Activated T-cell treated with anti-CD3 and anti-CD28 coated beads, Interleukin-2, amount 50 U/mL, for 4 hours (primary cell): ENCODE measurements at regions not wholly inside any gene's neighbourhood (a gene's known extent, or its start where the extent isn't known, plus 50 kb on each side); places are given as distances from the start of the nearest gene placed in this dataset.

Experiments
- ATAC-seq, 2 donors: fragments of 200-7000 bp; cut with Tn5 transposase; one replicate each; pipeline ENCODE4 v1.10.0; 2021
- DNase-seq: peaks from one replicate; pipeline ENCODE4 v3.0.0-alpha.2; 2020
- H3K27me3 Mint-ChIP-seq: one replicate; pipeline ENCODE4 v1.8.0; 2021; ENCODE audit warnings: low read depth, mixed read lengths
- H3K36me3 Mint-ChIP-seq: one replicate; pipeline ENCODE4 v1.8.0; 2022; ENCODE audit warnings: mixed read lengths; ENCODE audit not compliant: insufficient read depth
- H3K4me1 Mint-ChIP-seq: one replicate; pipeline ENCODE4 v1.8.0; 2021; ENCODE audit warnings: low read depth, mixed read lengths
- H3K4me3 Mint-ChIP-seq: one replicate; pipeline ENCODE4 v1.8.0; 2021; ENCODE audit warnings: mild to moderate bottlenecking, moderate library complexity, mixed read lengths
- H3K9me3 Mint-ChIP-seq: one replicate; pipeline ENCODE4 v1.8.0; 2021; ENCODE audit warnings: mixed read lengths

DNA sequence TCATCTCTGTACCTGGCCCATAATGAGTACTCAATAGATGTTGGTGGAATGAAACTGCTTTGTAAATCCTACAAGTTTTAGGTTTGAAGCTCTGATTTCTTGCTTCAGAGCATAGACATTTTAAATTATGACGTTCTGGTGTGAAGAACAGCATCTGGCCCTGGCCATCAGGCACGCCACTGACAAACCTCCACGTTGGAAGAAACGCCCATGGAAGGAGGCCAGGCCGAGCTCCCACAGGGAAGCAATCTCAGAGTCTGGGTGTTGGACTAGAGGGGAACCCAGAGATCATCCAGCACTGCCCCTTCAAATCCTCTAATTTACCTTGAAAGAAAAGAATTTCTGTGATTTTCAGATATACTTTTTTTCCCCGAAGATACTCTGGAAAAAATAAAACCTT is 328.1 kb upstream of the RGMA start:
- peaks cover 3% of the 10 kb centered on the region for H3K27me3 Mint-ChIP-seq
- ATAC-seq = no peak
- no peaks in the 10 kb centered on the region for H3K4me1 Mint-ChIP-seq
- no peak for DNase-seq
- no peaks in the 10 kb centered on the region for H3K9me3 Mint-ChIP-seq
- H3K36me3 Mint-ChIP-seq = no peaks in the 10 kb centered on the region
- no peak overlapping the region for H3K4me3 Mint-ChIP-seq

DNA sequence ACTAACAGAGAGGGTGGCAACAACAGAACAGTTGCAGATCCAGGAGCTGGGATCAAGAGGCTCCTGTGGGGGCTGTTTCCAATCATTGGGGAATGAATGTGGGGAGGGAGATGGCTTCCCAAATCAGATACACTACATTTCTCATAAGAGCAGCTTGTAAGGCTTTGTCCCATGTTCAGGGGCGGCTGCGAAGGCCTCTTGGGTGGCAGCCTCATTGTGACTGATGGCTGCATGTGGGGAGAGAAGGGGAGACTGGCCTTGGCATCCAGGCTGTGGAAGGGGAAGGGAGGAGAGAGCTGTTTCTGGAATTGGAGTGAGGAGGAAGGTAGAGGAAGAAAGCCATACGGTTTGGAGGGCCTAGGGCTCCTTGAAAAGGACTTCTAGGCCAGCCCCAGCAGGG is 326.6 kb upstream of the RGMA start:
- Mint-ChIP-seq H3K9me3 (no peaks in the 10 kb centered on the region), H3K27me3 (peaks cover 4% of the 10 kb centered on the region), H3K4me1 (no peaks in the 10 kb centered on the region), H3K36me3 (no peaks in the 10 kb centered on the region), H3K4me3 (no peak overlapping the region)
- no peak for DNase-seq
- ATAC-seq = no peak

DNA sequence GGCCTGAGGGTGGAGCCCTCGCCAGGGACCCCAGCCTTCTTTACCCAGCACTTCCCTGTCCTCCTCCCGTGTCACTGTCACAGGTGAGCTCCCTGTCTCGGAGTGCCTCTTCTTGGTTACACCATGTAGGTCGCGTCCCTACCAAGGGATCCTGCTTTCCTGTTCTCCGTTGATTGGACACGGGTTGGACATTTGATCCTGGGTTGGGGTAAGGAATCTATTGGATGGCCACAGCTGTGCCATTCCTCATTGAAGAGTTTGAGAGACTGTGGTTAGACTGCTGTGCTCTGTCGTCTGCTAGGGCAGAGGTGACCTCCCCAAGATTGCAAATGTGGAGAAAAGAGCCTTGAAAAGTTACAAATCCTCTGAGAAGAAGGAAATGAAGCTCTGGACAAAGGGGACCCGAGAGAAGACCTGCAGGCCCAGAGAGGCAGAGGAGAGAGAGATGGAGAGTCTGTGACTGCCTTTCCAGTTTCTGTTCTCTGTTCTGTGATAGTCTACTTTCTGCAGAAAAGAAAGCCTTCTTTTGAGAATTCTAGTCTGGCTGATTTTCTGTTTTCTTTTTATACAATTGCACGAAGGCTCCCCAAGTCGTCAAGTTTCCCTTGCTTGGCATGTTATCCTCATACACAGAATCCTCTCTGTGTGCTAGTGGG is 325.7 kb upstream of the RGMA start:
- no peak for ATAC-seq
- Mint-ChIP-seq H3K9me3 (no peaks in the 10 kb centered on the region), H3K4me3 (no peak overlapping the region), H3K36me3 (no peaks in the 10 kb centered on the region), H3K27me3 (peaks cover 5% of the 10 kb centered on the region), H3K4me1 (no peaks in the 10 kb centered on the region)
- DNase-seq = no peak

DNA sequence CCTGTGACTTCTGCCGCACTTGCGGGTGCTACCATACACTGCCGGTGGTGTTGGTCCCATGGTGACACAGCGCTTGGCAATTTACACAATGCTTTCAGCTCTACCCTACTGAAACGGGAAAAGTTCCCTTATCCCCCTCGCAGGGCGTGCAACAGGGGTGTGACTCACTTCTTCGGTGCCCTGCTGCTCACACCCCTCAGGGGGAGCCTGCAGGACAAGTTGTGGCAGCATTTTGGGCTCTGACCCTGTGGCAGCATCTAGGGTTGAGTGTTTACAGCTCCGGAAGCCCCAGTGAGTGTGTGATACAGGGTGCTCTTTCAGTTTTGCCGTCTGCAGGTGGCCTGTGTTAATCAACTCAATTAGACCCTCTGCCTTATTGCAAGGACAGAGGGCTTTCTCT is 324.7 kb upstream of the RGMA start:
- no peak for ATAC-seq
- DNase-seq = no peak
- Mint-ChIP-seq H3K27me3 (peaks cover 5% of the 10 kb centered on the region), H3K4me1 (no peaks in the 10 kb centered on the region), H3K9me3 (no peaks in the 10 kb centered on the region), H3K4me3 (no peak overlapping the region), H3K36me3 (no peaks in the 10 kb centered on the region)

DNA sequence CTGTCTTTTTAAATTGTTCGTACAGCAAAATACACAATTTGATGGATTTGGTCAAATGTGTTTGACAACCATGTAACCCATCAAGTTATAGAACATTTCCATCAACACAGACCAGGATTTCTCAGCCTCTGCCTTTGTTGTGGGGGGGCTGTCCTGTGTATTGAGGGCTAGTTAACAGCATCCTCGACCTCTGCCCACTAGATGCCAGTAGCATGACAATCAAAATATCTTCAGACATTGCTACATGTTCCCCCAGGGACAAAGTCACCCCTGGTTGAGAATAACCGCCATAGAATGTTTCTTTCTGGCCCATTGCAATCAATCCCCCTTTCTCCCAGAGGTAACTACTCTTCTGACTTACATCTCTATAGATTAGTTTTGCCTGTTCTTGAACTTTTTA is 310.1 kb upstream of the RGMA start:
- no peak overlapping the region for H3K4me3 Mint-ChIP-seq
- no peak for ATAC-seq
- peaks cover 10% of the 10 kb centered on the region for H3K27me3 Mint-ChIP-seq
- H3K4me1 Mint-ChIP-seq = no peaks in the 10 kb centered on the region
- no peaks in the 10 kb centered on the region for H3K36me3 Mint-ChIP-seq
- DNase-seq = no peak
- no peaks in the 10 kb centered on the region for H3K9me3 Mint-ChIP-seq

DNA sequence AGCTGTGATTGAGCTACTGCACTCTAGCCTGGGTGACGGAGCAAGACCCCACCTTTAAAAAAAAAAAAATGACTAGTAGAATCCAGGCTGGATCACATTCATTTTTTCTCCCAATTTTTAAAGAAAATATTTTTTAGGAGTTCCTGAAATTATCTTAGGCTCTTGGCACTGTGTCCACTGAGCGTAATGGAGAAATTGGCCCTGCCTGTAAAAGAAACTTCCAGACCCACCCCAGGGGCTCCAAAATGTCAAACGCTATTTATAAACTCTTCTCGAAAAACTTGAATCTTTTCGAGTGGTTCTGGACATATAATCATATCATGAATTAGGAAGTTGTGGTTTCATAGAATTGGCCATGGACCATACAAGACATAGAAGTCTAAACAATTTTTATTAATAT is 300.2 kb upstream of the RGMA start:
- Mint-ChIP-seq H3K9me3 (peaks cover 4% of the 10 kb centered on the region), H3K36me3 (no peaks in the 10 kb centered on the region), H3K27me3 (no peaks in the 10 kb centered on the region), H3K4me1 (no peaks in the 10 kb centered on the region), H3K4me3 (no peak overlapping the region)
- no peak for DNase-seq
- ATAC-seq = no peak

DNA sequence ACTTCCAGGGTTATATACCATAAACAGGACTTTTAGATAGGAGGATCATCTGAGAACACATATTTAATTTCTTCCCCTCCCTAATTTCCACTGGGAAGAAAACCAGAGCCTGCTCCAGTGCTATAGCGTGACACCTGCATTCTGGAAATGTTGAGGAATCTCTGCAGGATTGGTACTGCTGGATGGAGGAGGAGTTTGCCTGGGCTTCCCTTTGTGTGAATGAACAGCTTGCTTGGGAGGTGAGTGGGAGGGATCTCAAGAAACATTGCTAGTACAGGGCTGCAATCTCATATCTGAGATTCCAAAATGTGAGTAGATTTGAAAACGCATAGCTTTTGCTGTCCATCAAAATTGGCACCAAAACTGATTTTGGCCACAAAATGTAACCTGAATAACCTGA is 295.9 kb upstream of the RGMA start:
- ATAC-seq = no peak
- DNase-seq = no peak
- no peaks in the 10 kb centered on the region for H3K9me3 Mint-ChIP-seq
- no peaks in the 10 kb centered on the region for H3K4me1 Mint-ChIP-seq
- no peak overlapping the region for H3K4me3 Mint-ChIP-seq
- no peaks in the 10 kb centered on the region for H3K27me3 Mint-ChIP-seq
- H3K36me3 Mint-ChIP-seq = no peaks in the 10 kb centered on the region

DNA sequence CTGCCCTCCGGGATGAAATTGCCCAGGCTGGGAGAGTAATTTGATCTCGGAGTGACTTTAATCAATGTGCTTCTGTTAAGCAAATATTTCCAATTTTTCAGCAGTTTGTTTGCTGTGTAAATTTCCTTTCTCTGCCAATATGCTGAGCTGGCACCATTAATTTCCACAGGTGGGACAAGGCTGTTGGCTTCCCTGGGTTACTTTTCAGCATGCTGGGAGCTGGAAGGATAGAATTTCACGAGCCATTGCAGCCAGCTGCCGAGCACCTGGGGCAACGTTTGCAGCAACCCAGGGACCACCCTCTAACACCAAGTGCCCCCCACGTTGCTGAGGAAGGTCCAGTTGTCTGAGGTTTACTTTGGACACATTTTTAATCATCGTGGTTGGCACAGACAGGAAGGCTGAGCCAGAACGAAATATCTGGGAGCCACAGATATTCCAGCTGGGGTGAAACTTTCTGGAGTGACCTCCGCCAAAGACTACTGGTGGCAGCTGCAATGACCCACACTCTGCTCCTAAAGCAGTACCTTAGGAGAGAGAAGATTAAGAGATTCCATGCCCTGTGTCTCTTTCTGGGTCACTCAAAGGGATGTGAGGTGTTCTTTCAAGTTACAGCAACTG is 293.3 kb upstream of the RGMA start:
- DNase-seq = no peak
- Mint-ChIP-seq H3K4me1 (no peaks in the 10 kb centered on the region), H3K9me3 (no peaks in the 10 kb centered on the region), H3K4me3 (no peak overlapping the region), H3K27me3 (no peaks in the 10 kb centered on the region), H3K36me3 (no peaks in the 10 kb centered on the region)
- no peak for ATAC-seq

DNA sequence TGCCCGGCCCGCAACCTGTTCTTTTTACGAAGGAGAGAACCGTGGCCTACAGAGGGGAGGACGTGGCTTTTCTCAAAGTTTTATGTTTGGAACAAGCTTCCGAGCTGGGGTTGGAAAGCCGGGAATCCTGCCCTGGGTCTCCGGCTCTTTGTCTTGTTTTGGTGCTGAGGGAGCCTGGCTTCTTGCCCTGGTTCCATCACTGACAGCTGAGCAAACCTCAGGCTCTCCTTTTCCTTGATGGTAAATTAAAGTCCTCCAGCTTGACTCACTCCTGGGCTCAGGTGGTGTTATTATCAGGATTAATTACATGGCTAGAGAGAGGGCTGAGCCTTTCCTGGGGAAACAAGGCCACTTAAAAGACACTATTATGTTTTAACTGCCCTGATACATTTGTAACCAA is 289.5 kb upstream of the RGMA start:
- H3K4me1 Mint-ChIP-seq = no peaks in the 10 kb centered on the region
- no peaks in the 10 kb centered on the region for H3K36me3 Mint-ChIP-seq
- DNase-seq (no peak), ATAC-seq (no peak)
- peaks cover 11% of the 10 kb centered on the region for H3K27me3 Mint-ChIP-seq
- no peaks in the 10 kb centered on the region for H3K9me3 Mint-ChIP-seq
- no peak overlapping the region for H3K4me3 Mint-ChIP-seq

DNA sequence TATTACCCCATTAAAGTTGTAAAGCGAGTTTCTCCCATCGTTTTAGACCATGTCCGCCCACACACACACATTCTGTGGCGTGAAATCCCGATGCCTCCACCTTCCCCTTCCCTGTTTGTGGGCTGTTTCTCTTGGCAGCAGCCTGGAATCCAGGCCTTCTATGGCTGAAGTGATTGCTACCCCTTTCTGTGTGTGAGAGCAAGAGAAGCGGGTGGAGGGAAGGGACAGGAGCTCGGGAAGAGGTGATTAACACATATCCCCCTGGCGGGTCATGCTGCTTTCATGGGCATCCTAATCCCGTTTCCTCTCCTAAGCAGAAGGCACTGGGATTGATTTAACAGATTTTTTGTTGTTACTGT is 283.8 kb upstream of the RGMA start:
- H3K9me3 Mint-ChIP-seq = no peaks in the 10 kb centered on the region
- H3K4me3 Mint-ChIP-seq = no peak overlapping the region
- ATAC-seq (no peak), DNase-seq (no peak)
- peaks cover 13% of the 10 kb centered on the region for H3K27me3 Mint-ChIP-seq
- no peaks in the 10 kb centered on the region for H3K36me3 Mint-ChIP-seq
- H3K4me1 Mint-ChIP-seq = no peaks in the 10 kb centered on the region

DNA sequence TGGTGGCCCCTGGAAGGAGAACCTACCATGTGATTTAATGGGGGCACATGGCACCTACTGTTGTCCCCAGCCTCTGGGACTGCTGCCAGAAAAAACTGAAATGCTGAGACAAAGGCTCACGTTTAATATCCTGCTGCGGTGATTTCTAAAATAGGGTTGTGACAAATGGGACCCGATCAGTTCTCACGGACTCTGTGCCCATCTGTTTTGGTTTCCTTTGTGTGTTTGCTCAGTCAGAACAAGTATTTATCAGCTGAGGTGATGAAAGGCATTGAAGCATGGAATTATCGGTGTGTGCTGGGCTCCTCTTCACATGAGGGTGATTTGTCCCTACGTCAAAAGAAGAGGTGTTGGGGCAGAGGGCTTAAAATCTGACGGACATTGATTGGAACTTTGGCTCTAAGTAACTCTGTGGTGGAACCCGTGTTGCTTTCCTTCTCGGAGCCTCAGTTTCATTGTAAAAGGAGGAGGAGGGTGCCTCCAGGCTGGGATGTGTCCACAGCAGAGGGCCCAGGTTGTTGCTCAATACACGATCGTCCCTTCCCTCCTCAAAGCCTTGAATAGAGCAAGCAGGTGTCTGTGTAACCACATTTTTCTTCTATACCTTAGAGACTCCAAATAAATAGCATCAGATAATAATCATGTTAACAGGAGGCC is 283.3 kb upstream of the RGMA start:
- H3K9me3 Mint-ChIP-seq = no peaks in the 10 kb centered on the region
- DNase-seq (no peak), ATAC-seq (no peak)
- no peaks in the 10 kb centered on the region for H3K4me1 Mint-ChIP-seq
- H3K36me3 Mint-ChIP-seq = no peaks in the 10 kb centered on the region
- peaks cover 13% of the 10 kb centered on the region for H3K27me3 Mint-ChIP-seq
- no peak overlapping the region for H3K4me3 Mint-ChIP-seq

DNA sequence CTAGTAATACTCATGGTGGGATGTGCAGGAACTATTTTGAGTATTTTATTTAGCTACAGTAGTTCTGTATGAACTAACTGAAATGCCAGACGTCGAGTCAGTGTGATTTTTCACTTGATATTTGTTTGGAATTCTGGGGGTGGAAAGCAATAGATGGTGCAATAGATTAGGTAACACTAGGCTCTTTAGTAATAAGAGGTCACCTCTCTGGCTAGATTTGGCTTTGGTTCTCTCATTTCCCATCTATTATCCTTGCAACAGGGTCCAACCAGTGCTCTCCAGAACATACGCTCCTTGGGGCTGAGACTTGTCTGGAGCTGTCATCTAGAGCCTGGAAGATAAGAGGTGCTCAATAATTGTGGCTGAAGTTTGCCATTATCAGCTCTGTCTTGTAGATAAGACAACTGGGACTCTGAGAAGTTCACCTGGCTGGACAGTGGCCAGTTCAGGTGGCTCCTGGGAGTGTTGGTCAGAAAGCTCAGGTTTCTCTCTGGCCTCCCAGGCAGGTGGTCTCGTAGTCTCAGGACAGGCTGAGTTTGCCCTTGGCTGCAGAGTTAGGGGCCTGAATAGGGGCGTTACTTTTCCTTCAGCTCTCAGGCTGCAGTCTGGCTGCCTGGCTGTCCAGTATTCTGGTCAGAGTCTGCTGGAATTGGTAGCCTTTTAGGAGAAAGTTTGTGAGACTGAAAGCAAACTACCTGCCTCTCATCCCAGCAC is 277.5 kb upstream of the RGMA start:
- Mint-ChIP-seq H3K9me3 (no peaks in the 10 kb centered on the region), H3K36me3 (no peaks in the 10 kb centered on the region), H3K4me3 (no peak overlapping the region), H3K27me3 (peaks cover 9% of the 10 kb centered on the region), H3K4me1 (no peaks in the 10 kb centered on the region)
- no peak for DNase-seq
- no peak for ATAC-seq

DNA sequence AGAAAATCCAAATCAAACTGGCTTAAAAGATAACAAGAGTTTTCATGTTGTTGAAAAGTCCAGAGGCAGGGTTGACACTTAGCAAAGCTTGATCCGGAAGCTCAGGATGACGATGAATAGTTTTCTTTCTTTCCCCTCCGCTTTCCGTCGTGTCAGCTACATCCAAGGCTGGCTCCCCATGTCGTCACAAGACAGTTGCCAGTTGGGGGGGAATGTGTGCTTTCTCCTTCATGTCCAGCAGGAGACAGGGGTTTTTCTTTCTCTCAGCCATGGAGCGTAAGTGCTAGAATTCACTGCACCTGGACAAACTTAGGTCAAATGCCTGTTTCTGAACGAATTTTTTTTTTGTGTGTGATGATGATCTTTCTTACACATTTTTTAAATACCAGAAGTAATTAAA is 273.8 kb upstream of the RGMA start:
- DNase-seq = no peak
- Mint-ChIP-seq H3K4me3 (no peak overlapping the region), H3K36me3 (no peaks in the 10 kb centered on the region), H3K4me1 (no peaks in the 10 kb centered on the region), H3K9me3 (no peaks in the 10 kb centered on the region), H3K27me3 (peaks cover 10% of the 10 kb centered on the region)
- no peak for ATAC-seq

DNA sequence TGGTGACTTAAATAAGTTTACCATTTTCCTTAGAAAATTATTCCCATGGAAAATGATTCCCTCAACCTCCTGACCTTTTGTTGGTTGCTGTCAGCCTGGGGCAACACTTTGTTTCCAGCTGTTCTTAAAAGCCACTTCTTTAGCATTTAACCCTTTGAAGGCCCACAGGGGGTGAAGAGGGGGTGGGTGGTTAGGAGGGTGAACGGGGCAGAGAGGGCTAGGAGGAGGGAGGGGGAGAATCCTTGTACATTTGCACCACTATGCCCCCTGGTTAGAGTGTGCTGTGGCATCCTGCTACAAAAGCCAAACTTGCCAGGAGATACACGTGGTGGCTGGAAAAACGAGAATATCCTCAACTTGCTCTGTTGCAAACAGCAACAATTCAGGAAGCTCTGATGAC is 273.2 kb upstream of the RGMA start:
- no peak for ATAC-seq
- Mint-ChIP-seq H3K9me3 (no peaks in the 10 kb centered on the region), H3K4me1 (no peaks in the 10 kb centered on the region), H3K27me3 (peaks cover 10% of the 10 kb centered on the region), H3K36me3 (no peaks in the 10 kb centered on the region), H3K4me3 (no peak overlapping the region)
- no peak for DNase-seq

DNA sequence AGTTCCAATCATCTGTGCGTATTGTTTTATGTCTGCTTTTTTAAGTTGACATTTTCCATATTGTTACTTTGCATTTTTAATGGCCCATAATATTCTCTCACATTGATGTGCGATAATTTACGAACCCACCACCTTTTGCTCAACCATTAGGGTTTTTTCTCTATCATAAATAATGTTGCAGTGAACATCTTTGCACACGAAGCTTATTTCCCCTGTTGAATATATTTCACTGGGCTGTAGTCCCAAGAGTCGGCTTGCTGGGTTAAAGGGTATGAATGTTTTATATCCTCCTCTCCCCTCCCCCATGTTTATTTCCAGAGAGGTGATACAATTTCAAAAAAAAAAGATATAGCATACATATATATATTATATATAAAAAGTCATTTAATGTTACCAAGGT is 272.7 kb upstream of the RGMA start:
- Mint-ChIP-seq H3K36me3 (no peaks in the 10 kb centered on the region), H3K9me3 (no peaks in the 10 kb centered on the region), H3K4me3 (no peak overlapping the region), H3K27me3 (peaks cover 10% of the 10 kb centered on the region), H3K4me1 (no peaks in the 10 kb centered on the region)
- no peak for DNase-seq
- no peak for ATAC-seq
